ENCODE measurements at regions not wholly inside any gene's neighbourhood (a gene's known extent, or its start where the extent isn't known, plus 50 kb on each side); places are given as distances from the start of the nearest gene placed in this dataset.

DNA sequence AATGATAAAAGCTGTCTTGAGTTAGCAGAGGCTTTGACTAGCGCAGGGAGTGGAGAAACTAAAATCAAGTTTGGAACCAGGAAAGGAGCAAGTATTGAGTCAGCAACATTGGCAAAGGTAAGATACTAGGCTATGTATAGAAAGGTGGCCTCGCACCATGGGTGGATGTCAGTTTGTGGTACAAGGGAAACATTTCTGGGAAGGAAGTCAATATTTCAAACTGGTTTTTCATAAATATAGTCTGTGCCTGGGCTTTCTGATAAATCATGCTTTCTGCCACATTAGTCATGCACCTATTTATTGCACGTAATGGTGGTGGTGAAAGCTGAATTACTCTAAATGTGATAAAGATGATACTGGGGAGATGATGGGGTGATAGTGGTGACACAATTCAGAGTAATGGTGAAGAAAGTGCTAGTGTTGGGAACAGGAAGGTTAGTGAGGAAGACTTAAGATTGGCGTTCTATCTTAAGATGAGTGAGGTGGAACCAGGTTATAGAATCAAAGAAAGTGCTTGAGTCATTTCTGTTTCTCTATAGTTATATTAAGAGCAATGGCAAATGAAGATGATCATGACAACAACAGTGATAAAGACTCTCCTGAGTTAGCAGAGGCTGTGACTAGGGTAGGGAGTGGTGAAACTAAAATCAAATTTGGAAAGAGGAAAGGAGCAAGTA is 729.0 kb downstream of the FAM181B start:
- H3K9me3 ChIP-seq: no peaks in the 10 kb centered on the region
- TF ChIP-seq TFCP2L1 (CRISPR knock-in tag; IDR thresholded peaks at IDR 0.05): no peak
- TF ChIP-seq EP300 (IDR thresholded peaks at IDR 0.05): no peak
- TF ChIP-seq JUN (IDR thresholded peaks at IDR 0.05): no peak
- TF ChIP-seq PHF8 (IDR thresholded peaks at IDR 0.05; ENCODE audit: borderline replicate concordance, low read depth): no peak
- no peak for TF ChIP-seq ZC3H11A (IDR thresholded peaks at IDR 0.05)
- TF ChIP-seq RCOR1 (IDR thresholded peaks at IDR 0.05; ENCODE audit: low read depth, low read length): no peak
- TF ChIP-seq RARB (CRISPR knock-in tag; IDR thresholded peaks at IDR 0.05): no peak
- TF ChIP-seq JUNB (IDR thresholded peaks at IDR 0.05): no peak
- TF ChIP-seq MAZ (IDR thresholded peaks at IDR 0.05; ENCODE audit: borderline replicate concordance, low read depth, low read length): no peak
- no peak for TF ChIP-seq HOXA7 (CRISPR knock-in tag; IDR thresholded peaks at IDR 0.05)
- no peak for TF ChIP-seq SMC3 (IDR thresholded peaks at IDR 0.05)
- TF ChIP-seq CBX2 (IDR thresholded peaks at IDR 0.05; ENCODE audit: borderline replicate concordance, low read depth): no peak
- no peak overlapping the region for H3K27ac ChIP-seq
- DNase-seq (ENCODE audit: low read depth in 1 of 2, low spot score in 1 of 2) (no peak), ATAC-seq (no peak), FAIRE-seq (no peak)
- WGBS (ENCODE audit: missing lambda C conversion rate): 7% methylated on average over 4 of the region's 4 CpGs
- H3K4me2 ChIP-seq: no peak overlapping the region
- H3K4me1 ChIP-seq: no peaks in the 10 kb centered on the region
- no peak overlapping the region for H3K4me3 ChIP-seq
- POLR2A ChIA-PET: no interaction called here
- CTCF ChIA-PET: no interaction called here

DNA sequence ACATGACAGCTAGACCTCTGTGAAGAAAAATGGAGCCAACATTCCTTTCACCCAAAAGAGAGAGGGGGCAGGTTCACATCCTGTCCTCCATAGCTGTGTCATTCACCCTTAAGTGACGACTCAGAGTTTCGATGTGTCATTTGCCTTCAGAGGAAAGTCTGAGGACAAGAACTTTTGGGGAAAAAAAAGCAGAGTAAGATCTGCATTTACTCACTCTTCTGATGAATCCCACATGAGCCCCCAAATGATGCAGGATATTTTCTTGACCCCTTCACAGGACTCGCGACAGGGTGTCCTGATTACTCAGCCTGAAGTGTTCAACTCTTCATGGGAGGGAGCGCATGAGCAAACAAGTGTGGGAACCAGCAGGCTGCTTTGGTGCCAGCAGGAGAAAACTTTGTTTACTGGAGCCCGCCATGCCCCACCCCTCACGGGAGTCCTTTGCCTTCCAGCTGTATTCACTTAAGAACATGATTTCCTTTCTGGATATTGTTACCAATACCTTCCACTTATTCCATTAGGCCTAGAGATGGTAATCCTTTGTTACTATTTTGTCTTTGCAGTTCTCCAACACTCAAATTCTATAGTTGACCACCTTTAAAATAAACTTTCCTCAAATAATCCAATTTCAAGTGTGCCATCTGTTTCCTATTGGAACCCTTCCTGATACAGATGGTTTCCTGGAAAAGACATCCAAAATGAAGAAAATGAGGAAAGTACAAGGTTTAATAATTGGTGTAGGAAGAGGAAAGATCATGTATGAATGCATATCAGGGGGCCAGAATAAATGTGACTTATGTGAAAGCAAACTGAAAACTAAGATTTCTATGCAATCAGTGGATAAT is 729.8 kb downstream of the FAM181B start:
- ChIA-PET POLR2A (no interaction called here), CTCF (interaction anchor here (0.6 kb wide), 1 partner anchor 150 kb away, joined by 3 read pairs; no protein-coding TSS in a partner anchor)
- Histone ChIP-seq H3K4me2 (no peak overlapping the region), H3K27ac (no peak overlapping the region), H3K4me3 (no peak overlapping the region), H3K9me3 (no peaks in the 10 kb centered on the region), H3K4me1 (no peaks in the 10 kb centered on the region)
- FAIRE-seq (no peak), ATAC-seq (no peak), DNase-seq (ENCODE audit: low read depth in 1 of 2, low spot score in 1 of 2) (no peak)
- 9% methylated on average over 7 of the region's 7 CpGs for WGBS (ENCODE audit: missing lambda C conversion rate)
- TF ChIP-seq, protein P1, sequence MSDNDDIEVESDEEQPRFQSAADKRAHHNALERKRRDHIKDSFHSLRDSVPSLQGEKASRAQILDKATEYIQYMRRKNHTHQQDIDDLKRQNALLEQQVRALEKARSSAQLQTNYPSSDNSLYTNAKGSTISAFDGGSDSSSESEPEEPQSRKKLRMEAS (IDR thresholded peaks at IDR 0.05): no peak
- TF ChIP-seq SREBF2 (IDR thresholded peaks at IDR 0.05) (no peak), TP53 (CRISPR knock-in tag; IDR thresholded peaks at IDR 0.05) (no peak), RFX5 (IDR thresholded peaks at IDR 0.05) (no peak), KDM5A (IDR thresholded peaks at IDR 0.05) (no peak), SMC3 (IDR thresholded peaks at IDR 0.05) (no peak), HMGXB4 (CRISPR knock-in tag; IDR thresholded peaks at IDR 0.05; ENCODE audit: borderline replicate concordance) (no peak), HEYL (CRISPR knock-in tag; IDR thresholded peaks at IDR 0.05) (no peak), KDM1A (IDR thresholded peaks at IDR 0.05; ENCODE audit: low read depth) (no peak)
- TF ChIP-seq, protein P2, sequence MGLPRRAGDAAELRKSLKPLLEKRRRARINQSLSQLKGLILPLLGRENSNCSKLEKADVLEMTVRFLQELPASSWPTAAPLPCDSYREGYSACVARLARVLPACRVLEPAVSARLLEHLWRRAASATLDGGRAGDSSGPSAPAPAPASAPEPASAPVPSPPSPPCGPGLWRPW (IDR thresholded peaks at IDR 0.05): no peak
- TF ChIP-seq, protein P3, sequence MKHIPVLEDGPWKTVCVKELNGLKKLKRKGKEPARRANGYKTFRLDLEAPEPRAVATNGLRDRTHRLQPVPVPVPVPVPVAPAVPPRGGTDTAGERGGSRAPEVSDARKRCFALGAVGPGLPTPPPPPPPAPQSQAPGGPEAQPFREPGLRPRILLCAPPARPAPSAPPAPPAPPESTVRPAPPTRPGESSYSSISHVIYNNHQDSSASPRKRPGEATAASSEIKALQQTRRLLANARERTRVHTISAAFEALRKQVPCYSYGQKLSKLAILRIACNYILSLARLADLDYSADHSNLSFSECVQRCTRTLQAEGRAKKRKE (CRISPR knock-in tag; IDR thresholded peaks at IDR 0.05; ENCODE audit: low read depth): no peak
